OCI-LY1 (cell line): ENCODE measurements at regions not wholly inside any gene's neighbourhood (a gene's known extent, or its start where the extent isn't known, plus 50 kb on each side); places are given as distances from the start of the nearest gene placed in this dataset.

Source experiments
- CTCF ChIP-seq: fragments of 200-600 bp; sonication (generic), shearing (Covaris generic); IDR thresholded peaks from 2 replicates; pipeline ENCODE4 v1.5.1; 2017; ENCODE audit warnings: mild to moderate bottlenecking, antibody characterized with exemption, low read length, moderate library complexity, mixed read lengths
- EZH2 ChIP-seq: fragments of 200-600 bp; sonication (generic), shearing (Covaris generic); IDR thresholded peaks from 2 replicates; pipeline ENCODE4 v1.8.0; 2017; ENCODE audit warnings: borderline replicate concordance, mixed run types, mild to moderate bottlenecking, antibody characterized with exemption, low read length, moderate library complexity, mixed read lengths

- TF ChIP-seq CTCF (no peak), EZH2 (no peak)
These were observed 1257.0 kb upstream of the CDH18 start for GRCh38 chr5:21244982-21245381.
